ENCODE measurements at regions not wholly inside any gene's neighbourhood (a gene's known extent, or its start where the extent isn't known, plus 50 kb on each side); places are given as distances from the start of the nearest gene placed in this dataset.

- no CpG with 5 or more reads among the region's 9 CpGs for WGBS (ENCODE audit: insufficient coverage)
Observed at GRCh38 chr9:108262836-108263235, 593.0 kb downstream of the ACTL7B start.

DNA sequence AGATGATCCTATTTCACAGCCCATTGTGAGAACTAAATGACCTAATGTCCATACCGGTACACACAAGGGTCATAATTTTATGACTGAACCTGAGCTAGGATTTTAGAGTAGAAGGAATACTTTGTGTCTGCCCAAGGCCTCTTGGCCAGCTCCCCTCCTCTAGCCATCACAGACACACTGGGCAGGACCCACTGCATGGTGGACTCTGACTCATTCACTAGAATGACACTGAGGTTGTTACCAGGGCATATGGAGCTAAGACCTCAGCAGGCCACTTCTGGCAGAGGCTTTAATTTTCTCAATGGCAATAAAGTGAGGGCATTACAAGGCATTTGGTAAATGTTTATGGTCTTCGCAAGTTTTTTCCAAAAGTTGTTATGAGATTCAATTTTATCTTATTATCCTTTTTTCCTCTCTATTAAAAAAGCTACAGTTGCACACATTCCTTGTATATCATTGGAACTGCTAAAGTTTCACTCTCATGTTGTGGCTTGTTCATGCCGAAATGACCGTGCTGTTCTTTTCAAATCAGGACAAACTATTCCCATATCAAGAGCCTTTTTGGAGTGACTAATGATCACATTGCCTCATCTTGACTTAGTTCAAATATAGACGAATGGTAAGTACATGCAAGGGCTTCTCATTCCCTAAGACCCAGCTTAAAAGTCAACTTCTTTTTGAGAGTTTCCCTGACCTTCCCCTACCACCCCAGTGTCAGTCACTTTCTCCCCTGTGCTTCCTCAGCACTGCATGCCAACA lies 595.7 kb downstream of the ACTL7B start:
- Mint-ChIP-seq H3K27me3 (ENCODE audit: low read depth in 3 of 3) (peaks cover 0 to 4% (median 2%) of the 10 kb centered on the region in 3 donors), H3K36me3 (no peaks in the 10 kb centered on the region), H3K9me3 (peaks cover 0 to 3% (median 0%) of the 10 kb centered on the region in 7 donors), H3K4me3 (no peak overlapping the region), H3K4me1 (peaks cover 18% of the 10 kb centered on the region), H3K27ac (no peak overlapping the region)
- H3K9ac ChIP-seq (ENCODE audit: insufficient read depth, low read length, poor library complexity, severe bottlenecking), result no peak overlapping the region
- no peaks in the 10 kb centered on the region for H3K79me2 ChIP-seq (ENCODE audit: insufficient read depth, low read length)
- H4K20me1 ChIP-seq (ENCODE audit: insufficient read depth, low read length), result no peaks in the 10 kb centered on the region
- H2AFZ ChIP-seq (ENCODE audit: insufficient read depth, low read depth, low read length, poor library complexity, severe bottlenecking), result no peak overlapping the region
- no peak overlapping the region for H3K27ac ChIP-seq (ENCODE audit: low read depth in 1 of 2, low read length in 2 of 2)
- DNase-seq, result no peak
- intact Hi-C loops (cut with micrococcal nuclease), result no loop called here
- no peaks in the 10 kb centered on the region for H3K27me3 ChIP-seq (ENCODE audit: control insufficient read depth in 2 of 2, insufficient read depth in 2 of 2, low read length in 2 of 2)
- no peaks in the 10 kb centered on the region for H3K36me3 ChIP-seq (replicated peaks in 1 of 2; ENCODE audit: control insufficient read depth in 1 of 2, insufficient read depth in 2 of 2, low read length in 2 of 2)
- no peaks in the 10 kb centered on the region for H3K9me3 ChIP-seq (replicated peaks in 1 of 2; ENCODE audit: control insufficient read depth in 1 of 2, insufficient read depth in 1 of 2, low read length in 2 of 2)
- H3K4me1 ChIP-seq (ENCODE audit: control insufficient read depth in 1 of 2, insufficient read depth in 2 of 2, low read length in 2 of 2), result peaks cover 13 to 15% of the 10 kb centered on the region in 2 donors
- WGBS (ENCODE audit: insufficient coverage), result 100% methylated on average over 2 of the region's 5 CpGs
- TF ChIP-seq, protein P1, sequence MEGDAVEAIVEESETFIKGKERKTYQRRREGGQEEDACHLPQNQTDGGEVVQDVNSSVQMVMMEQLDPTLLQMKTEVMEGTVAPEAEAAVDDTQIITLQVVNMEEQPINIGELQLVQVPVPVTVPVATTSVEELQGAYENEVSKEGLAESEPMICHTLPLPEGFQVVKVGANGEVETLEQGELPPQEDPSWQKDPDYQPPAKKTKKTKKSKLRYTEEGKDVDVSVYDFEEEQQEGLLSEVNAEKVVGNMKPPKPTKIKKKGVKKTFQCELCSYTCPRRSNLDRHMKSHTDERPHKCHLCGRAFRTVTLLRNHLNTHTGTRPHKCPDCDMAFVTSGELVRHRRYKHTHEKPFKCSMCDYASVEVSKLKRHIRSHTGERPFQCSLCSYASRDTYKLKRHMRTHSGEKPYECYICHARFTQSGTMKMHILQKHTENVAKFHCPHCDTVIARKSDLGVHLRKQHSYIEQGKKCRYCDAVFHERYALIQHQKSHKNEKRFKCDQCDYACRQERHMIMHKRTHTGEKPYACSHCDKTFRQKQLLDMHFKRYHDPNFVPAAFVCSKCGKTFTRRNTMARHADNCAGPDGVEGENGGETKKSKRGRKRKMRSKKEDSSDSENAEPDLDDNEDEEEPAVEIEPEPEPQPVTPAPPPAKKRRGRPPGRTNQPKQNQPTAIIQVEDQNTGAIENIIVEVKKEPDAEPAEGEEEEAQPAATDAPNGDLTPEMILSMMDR (IDR thresholded peaks at IDR 0.05), result no peak
- H3K4me2 ChIP-seq (replicated peaks; ENCODE audit: extremely low read depth, low read length, poor library complexity, severe bottlenecking), result no peak overlapping the region
- no peak overlapping the region for H3K4me3 ChIP-seq (replicated peaks in 1 of 3; ENCODE audit: low read depth in 2 of 3, low read length in 3 of 3)

More at GRCh38 chr9:108262836-108263235, 593.0 kb downstream of the ACTL7B start:
- intact Hi-C loops (cut with micrococcal nuclease), result no loop called here
- Histone ChIP-seq H3K4me3 (replicated peaks in 1 of 3; ENCODE audit: low read depth in 2 of 3, low read length in 3 of 3) (no peak overlapping the region), H3K79me2 (ENCODE audit: insufficient read depth, low read length) (no peaks in the 10 kb centered on the region), H4K20me1 (ENCODE audit: insufficient read depth, low read length) (no peaks in the 10 kb centered on the region), H3K36me3 (replicated peaks in 1 of 2; ENCODE audit: control insufficient read depth in 1 of 2, insufficient read depth in 2 of 2, low read length in 2 of 2) (no peaks in the 10 kb centered on the region), H3K4me2 (replicated peaks; ENCODE audit: extremely low read depth, low read length, poor library complexity, severe bottlenecking) (no peak overlapping the region), H3K27me3 (ENCODE audit: control insufficient read depth in 2 of 2, insufficient read depth in 2 of 2, low read length in 2 of 2) (no peaks in the 10 kb centered on the region), H3K27ac (ENCODE audit: low read depth in 1 of 2, low read length in 2 of 2) (no peak overlapping the region), H3K9ac (ENCODE audit: insufficient read depth, low read length, poor library complexity, severe bottlenecking) (no peak overlapping the region), H3K4me1 (ENCODE audit: control insufficient read depth in 1 of 2, insufficient read depth in 2 of 2, low read length in 2 of 2) (peaks cover 13 to 15% of the 10 kb centered on the region in 2 donors), H3K9me3 (replicated peaks in 1 of 2; ENCODE audit: control insufficient read depth in 1 of 2, insufficient read depth in 1 of 2, low read length in 2 of 2) (no peaks in the 10 kb centered on the region), H2AFZ (ENCODE audit: insufficient read depth, low read depth, low read length, poor library complexity, severe bottlenecking) (no peak overlapping the region)
- H3K27me3 Mint-ChIP-seq (ENCODE audit: low read depth in 3 of 3), result peaks cover 0 to 4% (median 2%) of the 10 kb centered on the region in 3 donors
- no peak overlapping the region for H3K27ac Mint-ChIP-seq
- peaks cover 3 to 12% (median 7%) of the 10 kb centered on the region in 7 donors for H3K9me3 Mint-ChIP-seq
- H3K36me3 Mint-ChIP-seq, result no peaks in the 10 kb centered on the region
- TF ChIP-seq, protein P1 (IDR thresholded peaks at IDR 0.05), result no peak
- H3K4me3 Mint-ChIP-seq, result no peak overlapping the region
- H3K4me1 Mint-ChIP-seq, result peaks cover 18% of the 10 kb centered on the region
- no peak for DNase-seq

All from CD14-positive monocyte (primary cell).